Heart right ventricle (tissue), 16 donors: ENCODE measurements at regions not wholly inside any gene's neighbourhood (a gene's known extent, or its start where the extent isn't known, plus 50 kb on each side); places are given as distances from the start of the nearest gene placed in this dataset.

Source experiments
- ATAC-seq, 8 donors: fragments of 200-7000 bp; cut with Tn5 transposase; one replicate each; pipeline ENCODE4 v1.9.1; 2020; ENCODE audit warnings: mild to moderate bottlenecking in 8 of 8, moderate library complexity in 8 of 8, moderate number of reproducible peaks in 1 of 8
- DNase-seq, 2 donors: peaks; one replicate each; pipeline ENCODE4 v3.0.0-alpha.2; 2020
- H3K27ac ChIP-seq, 10 donors: fragments of 200-600 bp; sonication (generic) in 2 of 10; one replicate each; pipeline versions ENCODE4 v1.5.0 to v1.8.0; 2020 to 2022; ENCODE audit warnings: mild to moderate bottlenecking in 3 of 10
- H3K27me3 ChIP-seq, 7 donors: fragments of 200-600 bp; one replicate each; pipeline ENCODE4 v1.8.0; 2021 to 2022; ENCODE audit warnings: mild to moderate bottlenecking in 2 of 7
- H3K36me3 ChIP-seq, 9 donors: fragments of 200-600 bp; sonication (generic) in 1 of 9; one replicate each; pipeline versions ENCODE4 v1.5.0 to v1.8.0; 2020 to 2022; ENCODE audit warnings: mild to moderate bottlenecking in 2 of 9
- H3K4me1 ChIP-seq, 9 donors: fragments of 200-600 bp; sonication (generic) in 1 of 9; one replicate each; pipeline versions ENCODE4 v1.5.0 to v1.8.0; 2020 to 2022; ENCODE audit warnings: mild to moderate bottlenecking in 4 of 9
- H3K4me3 ChIP-seq, 10 donors: fragments of 200-600 bp; sonication (generic) in 2 of 10; one replicate each; pipeline versions ENCODE4 v1.5.0 to v1.8.0; 2020 to 2022; ENCODE audit warnings: mild to moderate bottlenecking in 7 of 10, moderate library complexity in 2 of 10
- H3K9me3 ChIP-seq, 11 donors: fragments of 200-600 bp in 10 of 11; sonication (generic) in 2 of 11; one replicate each; pipeline versions ENCODE4 v1.5.0 to v1.8.0; 2013 to 2022; ENCODE audit warnings: mild to moderate bottlenecking in 2 of 11, control low read depth in 1 of 11, moderate library complexity in 1 of 11
- CTCF ChIP-seq, 9 donors: fragments of 200-600 bp; sonication (generic) in 2 of 9; IDR thresholded peaks; one replicate each; pipeline versions ENCODE4 v1.5.0 to v1.8.0; 2021 to 2022; ENCODE audit warnings: antibody characterized with exemption in 9 of 9, mild to moderate bottlenecking in 5 of 9, moderate library complexity in 1 of 9
- WGBS, 2 donors: extraction: QIAGEN DNeasy Blood & Tissue Kit; methylation state at CpG; one replicate each; pipeline ENCODE4 v1.1.7; 2013; ENCODE audit warnings: inconsistent platforms in 1 of 2; 5-methylcytosine and 5-hydroxymethylcytosine counted together
- intact Hi-C, 10 donors: fragments of 100-400 bp; cut with DNase I; formaldehyde crosslinking; loops; one replicate each; pipeline versions ENCODE4 v1.11.1 to v1.14.2; 2022
- donor health status: Arrhythmogenic right ventricular cardiomyopathy.
- donor health status: ischemic (EF 13 %, LVEDD 7.1; RV severe dilation, severe dysfunction).
- donor health status: healthy with polysubstance abuse.
- donor health status: DM: no; HTN: yes; CAD: no.
- donor health status: DM: no; HTN: no; CAD: no.
- donor health status: ischemic (EF 25% LVEDD 6.9; RV normal size, moderate dysfunction).
- donor health status: ischemic (EF 25% LVEDD 5.7; RV mildly dilated, moderate dysfunction).
- donor health status: healthy.
- donor health status: DM: yes; HTN: yes; CAD: no.
- donor health status: Ischemic cardiomyopathy.
- donor health status: ischemic (EF 35%, LVEDD 5.7; RV mildly dilated, moderate dysfunction).
- donor health status: nonischemic (EF 11% LVEDD 7.7; RV severe dilation, severe dysfunction).
- donor health status: DM: yes; HTN: yes; CAD: no.
- donor health status: PGD.
- donor health status: ischemic (EF 29% LVEDD 5.4; RV normal size, mild dysfunction).
- donor health status: nonischemic (EF 23%, LVEDD 6.1; RV moderate dilation, normal function).

- Histone ChIP-seq H3K27me3 (no peaks in the 10 kb centered on the region), H3K9me3 (peaks cover 0 to 17% (median 0%) of the 10 kb centered on the region in 11 donors), H3K27ac (no peak overlapping the region), H3K36me3 (no peaks in the 10 kb centered on the region), H3K4me3 (no peak overlapping the region), H3K4me1 (no peaks in the 10 kb centered on the region)
- TF ChIP-seq CTCF (IDR thresholded peaks at IDR 0.05), result no peak
- intact Hi-C loops, result no loop called here
- WGBS, 2 donors, result 0 to 35% methylated on average over 1 of the region's 1 CpG
- ATAC-seq (no peak), DNase-seq (no peak)
Measured at GRCh38 chr7:49530481-49530880, 243.0 kb upstream of the VWC2 start.

GRCh38 chr7:49563693-49564378, 209.6 kb upstream of the VWC2 start:
- no peak for TF ChIP-seq CTCF (IDR thresholded peaks at IDR 0.05)
- no peak overlapping the region for H3K4me3 ChIP-seq
- ATAC-seq (no peak), DNase-seq (no peak)
- no peak overlapping the region for H3K27ac ChIP-seq
- 64 to 67% methylated on average over 8 of the region's 8 CpGs for WGBS, 2 donors
- intact Hi-C loops, result no loop called here
- H3K4me1 ChIP-seq, result no peaks in the 10 kb centered on the region
- H3K9me3 ChIP-seq, result peaks cover 0 to 39% (median 0%) of the 10 kb centered on the region in 11 donors
- no peaks in the 10 kb centered on the region for H3K36me3 ChIP-seq
- H3K27me3 ChIP-seq, result no peaks in the 10 kb centered on the region

GRCh38 chr7:49564379-49564714, 209.1 kb upstream of the VWC2 start:
- Histone ChIP-seq H3K36me3 (no peaks in the 10 kb centered on the region), H3K9me3 (peaks cover 0 to 40% (median 0%) of the 10 kb centered on the region in 11 donors), H3K27ac (no peak overlapping the region), H3K4me1 (no peaks in the 10 kb centered on the region), H3K4me3 (no peak overlapping the region), H3K27me3 (no peaks in the 10 kb centered on the region)
- 97 to 98% methylated on average over 2 of the region's 2 CpGs for WGBS, 2 donors
- ATAC-seq (no peak), DNase-seq (no peak)
- TF ChIP-seq CTCF (IDR thresholded peaks at IDR 0.05), result no peak
- intact Hi-C loops, result no loop called here

- H3K36me3 ChIP-seq, result no peaks in the 10 kb centered on the region
- intact Hi-C loops, result no loop called here
- no peak overlapping the region for H3K4me3 ChIP-seq
- DNase-seq (no peak), ATAC-seq (no peak)
- no peaks in the 10 kb centered on the region for H3K27me3 ChIP-seq
- TF ChIP-seq CTCF (IDR thresholded peaks at IDR 0.05), result no peak
- H3K27ac ChIP-seq, result no peak overlapping the region
- no peaks in the 10 kb centered on the region for H3K9me3 ChIP-seq
- H3K4me1 ChIP-seq, result no peaks in the 10 kb centered on the region
Measured at GRCh38 chr7:49577576-49577975, 195.9 kb upstream of the VWC2 start.
